IMR-90 (cell line): ENCODE measurements at regions not wholly inside any gene's neighbourhood (a gene's known extent, or its start where the extent isn't known, plus 50 kb on each side); places are given as distances from the start of the nearest gene placed in this dataset.

Source experiments
- ATAC-seq: fragments of 200-7000 bp; cut with Tn5 transposase; 2 replicates; pipeline ENCODE4 v1.9.1; 2020; ENCODE audit warnings: low read depth, mild to moderate bottlenecking, moderate library complexity
- BruUV-seq: library from RNA; stranded (reverse); fragments of 400-500 nt; replicated peaks from 2 replicates; lab custom pipeline; 2021; lab: Mats Ljungman, UMichigan
- CTCF ChIA-PET: fragments of 300-600 bp; formaldehyde crosslinking; extraction: SDS; loops from one replicate; lab custom pipeline; 2021; ENCODE audit warnings: antibody characterized with exemption; lab: Yijun Ruan, JAX
- POLR2A ChIA-PET: fragments of 300-600 bp; sonication (Branson Sonifier 250); formaldehyde crosslinking; loops from one replicate; lab custom pipeline; 2022; ENCODE audit warnings: antibody characterized with exemption; ENCODE audit not compliant: unreplicated experiment; lab: Charles Lee
- DNase-seq: peaks from one replicate; pipeline ENCODE4 v3.0.0; 2013
- H2AFZ ChIP-seq: replicated peaks from 2 replicates; pipeline ENCODE3; 2013; ENCODE audit warnings: low read length, mild to moderate bottlenecking; ENCODE audit not compliant: poor library complexity
- H2AK5ac ChIP-seq: 2 replicates; pipeline ENCODE4 v1.6.1; 2013; ENCODE audit warnings: low read depth, low read length, inconsistent platforms
- H2AK9ac ChIP-seq: replicated peaks from 2 replicates; pipeline ENCODE3; 2013; ENCODE audit warnings: mild to moderate bottlenecking, low read depth, low read length, moderate library complexity; ENCODE audit not compliant: poor library complexity
- H2BK120ac ChIP-seq: 2 replicates; pipeline ENCODE4 v1.6.1; 2013; ENCODE audit warnings: low read depth, low read length, inconsistent platforms
- H2BK15ac ChIP-seq: 3 replicates; pipeline ENCODE4 v1.6.1; 2013; ENCODE audit warnings: low read depth, low read length, inconsistent platforms
- H2BK20ac ChIP-seq: 2 replicates; pipeline ENCODE4 v1.6.1; 2013; ENCODE audit warnings: low read depth, mild to moderate bottlenecking, inconsistent platforms, low read length, moderate library complexity
- H2BK5ac ChIP-seq: 2 replicates; pipeline ENCODE4 v1.6.1; 2013; ENCODE audit warnings: mild to moderate bottlenecking, low read depth, low read length, inconsistent platforms; ENCODE audit not compliant: poor library complexity, severe bottlenecking
- H3K14ac ChIP-seq: replicated peaks from 2 replicates; pipeline ENCODE4 v1.6.1; 2013; ENCODE audit warnings: low read depth, low read length, inconsistent platforms
- H3K18ac ChIP-seq: 2 replicates; pipeline ENCODE4 v1.6.1; 2013; ENCODE audit warnings: low read depth, low read length, control low read depth
- H3K23ac ChIP-seq: 2 replicates; pipeline ENCODE4 v1.6.1; 2013; ENCODE audit warnings: low read depth, low read length, inconsistent platforms
- H3K27ac ChIP-seq: 2 replicates; pipeline ENCODE4 v1.5.1; 2013; ENCODE audit warnings: mild to moderate bottlenecking, control low read depth, low read length; ENCODE audit not compliant: insufficient read depth
- H3K27me3 ChIP-seq: 2 replicates; pipeline ENCODE4 v1.6.1; 2013; ENCODE audit warnings: low read length; ENCODE audit not compliant: control insufficient read depth, insufficient read depth
- H3K36me3 ChIP-seq: 2 replicates; pipeline ENCODE4 v1.6.1; 2013; ENCODE audit warnings: low read length, mixed read lengths; ENCODE audit not compliant: control insufficient read depth, insufficient read depth
- H3K4ac ChIP-seq: 2 replicates; pipeline ENCODE4 v1.6.1; 2013; ENCODE audit warnings: low read depth, low read length, inconsistent platforms
- H3K4me1 ChIP-seq: 2 replicates; pipeline ENCODE4 v1.6.1; 2013; ENCODE audit warnings: low read length, mixed read lengths; ENCODE audit not compliant: control insufficient read depth, insufficient read depth
- H3K4me2 ChIP-seq: 2 replicates; pipeline ENCODE4 v1.6.1; 2013; ENCODE audit warnings: low read depth, mild to moderate bottlenecking, control low read depth, low read length, moderate library complexity
- H3K4me3 ChIP-seq: 2 replicates; pipeline ENCODE4 v1.5.1; 2013; ENCODE audit warnings: low read depth, mild to moderate bottlenecking, control low read depth, low read length, moderate library complexity; ENCODE audit not compliant: insufficient read depth
- H3K56ac ChIP-seq: 2 replicates; pipeline ENCODE4 v1.6.1; 2013; ENCODE audit warnings: low read length, inconsistent platforms; ENCODE audit not compliant: insufficient read depth; ENCODE audit errors: extremely low read depth
- H3K79me1 ChIP-seq, 2 experiments: 2 replicates each; pipeline ENCODE4 v1.6.1; 2013; ENCODE audit warnings: low read length in 2 of 2, inconsistent platforms in 1 of 2, low read depth in 1 of 2
- H3K9ac ChIP-seq: 2 replicates; pipeline ENCODE4 v1.6.1; 2013; ENCODE audit warnings: low read depth, low read length, control low read depth
- H3K9me1 ChIP-seq: 2 replicates; pipeline ENCODE4 v1.6.1; 2013; ENCODE audit warnings: low read length, inconsistent platforms; ENCODE audit not compliant: insufficient read depth
- H3K9me3 ChIP-seq: 2 replicates; pipeline ENCODE4 v1.6.1; 2013; ENCODE audit warnings: low read length; ENCODE audit not compliant: control insufficient read depth, insufficient read depth
- H4K20me1 ChIP-seq: 2 replicates; pipeline ENCODE4 v1.6.1; 2013; ENCODE audit warnings: low read length, inconsistent platforms; ENCODE audit not compliant: insufficient read depth
- H4K5ac ChIP-seq: 2 replicates; pipeline ENCODE4 v1.6.1; 2013; ENCODE audit warnings: mild to moderate bottlenecking, low read depth, low read length, control low read depth
- H4K8ac ChIP-seq, 2 experiments: 2 replicates each; pipeline ENCODE4 v1.6.1; 2013; ENCODE audit warnings: low read depth in 2 of 2, low read length in 2 of 2, control low read depth in 1 of 2, inconsistent platforms in 1 of 2
- H4K91ac ChIP-seq: 2 replicates; pipeline ENCODE4 v1.6.1; 2013; ENCODE audit warnings: low read depth, low read length, inconsistent platforms; ENCODE audit not compliant: insufficient read depth
- CHD1 ChIP-seq: IDR thresholded peaks from 2 replicates; pipeline ENCODE4 v1.6.1; 2012; ENCODE audit warnings: low read depth, low read length, improper control_type of control experiment
- MAZ ChIP-seq: IDR thresholded peaks from 2 replicates; pipeline ENCODE4 v1.6.1; 2012; ENCODE audit warnings: low read depth, mild to moderate bottlenecking, low read length, improper control_type of control experiment, moderate library complexity, borderline replicate concordance
- MXI1 ChIP-seq: IDR thresholded peaks from 2 replicates; pipeline ENCODE4 v1.6.1; 2012; ENCODE audit warnings: low read depth, mild to moderate bottlenecking, low read length, moderate library complexity, borderline replicate concordance
- RFX5 ChIP-seq: IDR thresholded peaks from 2 replicates; pipeline ENCODE4 v1.8.0; 2012; ENCODE audit warnings: low read depth, mild to moderate bottlenecking, low read length, moderate library complexity
- SMC3 ChIP-seq: fragments of 150-350 bp; IDR thresholded peaks from 2 replicates; pipeline ENCODE4 v1.6.1; 2016; ENCODE audit warnings: low read depth, mild to moderate bottlenecking, antibody characterized with exemption, low read length, moderate library complexity
- WGBS, 2 experiments: methylation state at CpG; one replicate each; pipeline versions ENCODE4 v1.1.5 to v1.1.7; 2013; ENCODE audit warnings: missing lambda C conversion rate in 2 of 2; ENCODE audit not compliant: insufficient read length in 1 of 2; ENCODE audit errors: extremely low coverage in 2 of 2; 5-methylcytosine and 5-hydroxymethylcytosine counted together
- dilution Hi-C: fragments of 300-500 bp; cut with HindIII; formaldehyde crosslinking; loops from one replicate; pipeline ENCODE4 v1.14.3; 2018; ENCODE audit warnings: low sequenced_read_pairs; ENCODE audit not compliant: unreplicated experiment
- in situ Hi-C: fragments of 300-500 bp; cut with MboI; formaldehyde crosslinking; loops from 3 replicates; pipeline ENCODE4 v1.14.3; 2019; ENCODE audit warnings: low sequenced_read_pairs, inconsistent platforms, mixed read lengths
- intact Hi-C: fragments of 100-400 bp; cut with micrococcal nuclease; formaldehyde crosslinking; loops from 2 replicates; pipeline ENCODE4 v1.10.0; 2022

DNA sequence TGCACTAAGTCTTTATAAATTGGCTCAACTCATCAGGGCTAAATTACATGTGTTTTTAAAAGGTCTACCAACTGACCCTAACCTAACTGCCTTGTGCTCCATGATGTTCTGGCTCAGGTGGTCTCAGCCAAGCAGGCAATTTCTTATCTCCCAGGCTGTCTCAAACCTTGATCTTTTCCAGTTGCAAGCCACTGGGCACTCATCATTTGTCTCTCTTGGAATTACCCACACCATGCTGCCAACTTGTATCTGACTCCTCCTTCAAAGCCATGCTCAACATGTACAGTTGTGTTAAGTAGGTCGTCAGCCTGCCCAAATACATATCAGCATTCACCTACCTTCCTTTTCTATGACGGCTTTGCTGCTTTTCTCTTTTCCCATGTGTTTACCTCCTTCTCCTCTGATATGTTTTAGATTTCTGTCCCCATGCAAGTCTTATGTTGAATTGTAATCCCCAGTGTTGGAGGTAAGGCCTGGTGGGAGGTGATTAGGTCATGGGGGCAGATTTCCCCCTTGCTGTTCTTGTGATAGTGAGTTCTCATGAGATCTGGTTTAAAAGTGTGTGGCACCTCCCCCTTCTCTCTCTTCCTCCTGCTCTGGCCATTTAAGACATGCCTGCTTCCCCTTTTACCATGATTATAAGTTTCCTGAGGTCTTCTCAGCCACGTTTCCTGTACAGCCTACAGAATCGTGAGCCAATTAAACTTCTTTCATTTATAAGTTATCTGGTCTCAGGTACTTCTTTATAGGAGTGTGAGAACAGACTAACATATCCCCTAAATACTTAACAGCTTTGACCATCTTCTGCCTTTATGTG lies 130.0 kb downstream of the ELAPOR2 start (continued):
- no peak for TF ChIP-seq CHD1

DNA sequence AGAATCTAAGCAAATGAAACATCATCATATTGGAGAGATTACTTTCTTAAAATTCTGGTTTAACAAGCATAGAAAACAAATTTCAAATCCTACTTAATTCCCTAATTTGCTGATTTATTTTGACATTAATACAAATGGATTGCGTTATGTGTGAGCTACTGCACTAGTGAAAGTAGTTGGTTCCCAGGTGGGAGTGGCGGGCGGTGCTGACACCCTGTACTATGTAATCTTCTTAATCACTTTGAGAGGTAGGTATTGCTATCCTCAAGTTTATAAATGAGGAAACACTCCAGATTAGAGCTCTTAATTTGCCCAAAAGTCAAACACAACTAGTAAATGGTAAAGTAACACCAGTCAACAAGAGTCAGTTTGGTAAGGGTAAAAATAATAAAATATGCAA lies 131.1 kb downstream of the ELAPOR2 start:
- no peak overlapping the region for H2AFZ ChIP-seq
- POLR2A ChIA-PET, result no interaction called here

More for the DNA sequence above, 131.1 kb downstream of the ELAPOR2 start:
- Histone ChIP-seq H3K14ac (no peak overlapping the region), H3K79me1 (no peaks in the 10 kb centered on the region), H3K9ac (no peak overlapping the region), H2AK9ac (no peak overlapping the region), H3K4me2 (no peak overlapping the region), H3K4me1 (no peaks in the 10 kb centered on the region), H3K9me1 (no peaks in the 10 kb centered on the region), H3K4me3 (no peak overlapping the region), H3K27me3 (no peaks in the 10 kb centered on the region), H3K27ac (no peak overlapping the region), H4K91ac (no peak overlapping the region), H3K9me3 (no peaks in the 10 kb centered on the region), H3K56ac (no peak overlapping the region), H3K18ac (no peak overlapping the region), H3K23ac (no peak overlapping the region), H4K20me1 (no peaks in the 10 kb centered on the region), H4K8ac (no peak overlapping the region), H3K4ac (no peak overlapping the region), H2BK120ac (no peak overlapping the region), H2BK15ac (no peak overlapping the region), H2BK5ac (no peak overlapping the region), H3K36me3 (no peaks in the 10 kb centered on the region), H2BK20ac (no peak overlapping the region), H2AK5ac (no peak overlapping the region), H4K5ac (no peak overlapping the region)
- CTCF ChIA-PET, result no interaction called here
- no peak for ATAC-seq
- BruUV-seq, result no TSS peak
- no CpG with 5 or more reads among the region's 3 CpGs for WGBS, 2 experiments
- in situ Hi-C loops, result loop anchor here (25.0 kb wide), 1 partner anchor 484 kb away; no protein-coding TSS in a partner anchor
- intact Hi-C loops, result no loop called here
- dilution Hi-C loops, result loop anchor here (25.0 kb wide), 1 partner anchor 209 kb away; no protein-coding TSS in a partner anchor
- no peak for TF ChIP-seq MXI1
- no peak for TF ChIP-seq RFX5
- no peak for TF ChIP-seq SMC3
- TF ChIP-seq MAZ, result no peak
- no peak for DNase-seq
